HG03135 (cell line): ENCODE measurements at regions not wholly inside any gene's neighbourhood (a gene's known extent, or its start where the extent isn't known, plus 50 kb on each side); places are given as distances from the start of the nearest gene placed in this dataset.

ENCODE experiments used
- ATAC-seq: cut with Tn5 transposase; IDR thresholded peaks from one replicate; pipeline ENCODE4 v1.9.1; 2021; ENCODE audit warnings: mild to moderate bottlenecking, moderate library complexity; ENCODE audit not compliant: unreplicated experiment

- ATAC-seq: no peak
These were observed 555.3 kb upstream of the ZNF608 start for GRCh38 chr5:125301711-125302110.

DNA sequence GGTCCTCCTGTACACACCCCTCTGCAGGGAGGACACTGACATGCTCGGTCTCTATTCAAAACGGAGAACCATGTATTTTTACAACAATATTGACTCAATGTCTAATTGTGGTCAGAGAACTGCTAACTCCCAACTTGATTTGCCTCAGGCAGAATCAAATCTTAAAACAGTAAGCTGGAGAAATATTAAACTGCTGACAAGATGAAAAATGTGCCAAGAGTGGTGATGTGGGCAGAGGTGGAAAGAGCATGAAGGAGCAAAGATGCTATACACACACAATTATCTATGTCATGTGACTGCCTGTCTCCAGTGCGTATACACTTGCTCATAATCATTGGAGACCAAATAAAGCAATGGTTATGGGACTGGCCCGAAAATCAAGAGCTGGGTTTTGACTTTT is 556.1 kb upstream of the ZNF608 start:
- ATAC-seq: no peak

DNA sequence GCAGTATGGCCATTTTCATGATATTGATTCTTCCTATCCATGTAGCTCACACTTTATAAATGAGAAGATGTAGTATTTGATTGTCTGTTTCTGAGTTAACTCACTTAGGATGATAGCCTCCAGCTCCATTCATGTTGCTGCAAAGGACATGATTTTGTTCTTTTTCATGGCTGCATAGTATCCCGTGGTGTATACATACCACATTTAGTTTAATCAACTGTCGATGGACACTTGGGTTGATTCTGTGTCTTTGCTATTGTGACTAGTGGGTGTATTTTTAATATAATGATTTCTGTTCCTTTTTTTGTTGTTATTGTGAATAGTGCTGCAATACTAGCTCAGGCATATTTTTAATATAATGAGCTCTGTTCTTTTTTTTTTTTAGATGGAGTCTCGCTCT is 560.3 kb upstream of the ZNF608 start:
- no peak for ATAC-seq

GRCh38 chr5:125310749-125311148 is 564.3 kb upstream of the ZNF608 start:
- ATAC-seq: no peak

DNA sequence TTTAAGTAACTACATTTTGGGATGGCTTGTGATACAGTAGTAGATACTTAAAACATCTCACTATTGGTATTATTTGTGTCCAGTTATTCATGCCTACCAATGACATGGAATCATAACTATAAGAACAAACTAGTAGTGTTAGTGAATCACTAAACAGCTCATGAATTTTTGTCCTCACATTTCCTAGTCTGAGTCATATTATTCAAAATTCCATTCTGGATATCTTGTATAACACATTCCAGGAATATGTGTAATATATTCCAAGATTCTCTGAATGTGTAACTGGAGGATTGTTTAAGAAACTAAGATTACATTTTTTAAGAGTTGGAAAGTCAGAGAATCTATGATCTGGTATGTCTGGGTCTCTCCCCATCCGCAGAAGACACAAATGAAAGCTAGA is 565.3 kb upstream of the ZNF608 start:
- ATAC-seq: no peak

- no peak for ATAC-seq
These were observed 567.1 kb upstream of the ZNF608 start for GRCh38 chr5:125313555-125313954.

GRCh38 chr5:125315306-125315705 is 568.9 kb upstream of the ZNF608 start:
- ATAC-seq: no peak

GRCh38 chr5:125316391-125316790 is 570.0 kb upstream of the ZNF608 start:
- ATAC-seq: no peak

GRCh38 chr5:125316915-125317535 is 570.6 kb upstream of the ZNF608 start:
- no peak for ATAC-seq

- ATAC-seq: no peak
These were observed 571.1 kb upstream of the ZNF608 start for GRCh38 chr5:125317536-125317995.

DNA sequence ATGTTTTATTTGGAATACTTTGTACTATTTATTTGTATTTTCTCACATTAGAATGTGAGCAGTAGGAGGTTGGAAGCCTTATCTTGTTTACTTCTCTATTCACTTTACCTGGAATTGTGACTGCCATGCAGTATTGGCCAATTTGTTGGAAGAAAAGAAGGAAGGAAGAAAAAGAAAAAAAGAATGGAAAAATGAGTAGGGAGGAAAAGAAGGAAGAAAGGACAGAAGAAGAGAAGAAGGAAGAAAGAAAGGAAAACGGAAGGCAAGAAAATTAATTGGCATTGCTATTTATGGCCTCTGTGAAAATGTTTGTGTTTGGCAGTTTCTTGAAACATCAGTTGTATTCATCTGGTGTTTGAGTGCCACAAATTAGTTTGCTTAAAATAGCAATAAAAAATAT is 575.2 kb upstream of the ZNF608 start:
- ATAC-seq: no peak

- ATAC-seq: no peak
These were observed 577.2 kb upstream of the ZNF608 start for GRCh38 chr5:125323613-125324012.

DNA sequence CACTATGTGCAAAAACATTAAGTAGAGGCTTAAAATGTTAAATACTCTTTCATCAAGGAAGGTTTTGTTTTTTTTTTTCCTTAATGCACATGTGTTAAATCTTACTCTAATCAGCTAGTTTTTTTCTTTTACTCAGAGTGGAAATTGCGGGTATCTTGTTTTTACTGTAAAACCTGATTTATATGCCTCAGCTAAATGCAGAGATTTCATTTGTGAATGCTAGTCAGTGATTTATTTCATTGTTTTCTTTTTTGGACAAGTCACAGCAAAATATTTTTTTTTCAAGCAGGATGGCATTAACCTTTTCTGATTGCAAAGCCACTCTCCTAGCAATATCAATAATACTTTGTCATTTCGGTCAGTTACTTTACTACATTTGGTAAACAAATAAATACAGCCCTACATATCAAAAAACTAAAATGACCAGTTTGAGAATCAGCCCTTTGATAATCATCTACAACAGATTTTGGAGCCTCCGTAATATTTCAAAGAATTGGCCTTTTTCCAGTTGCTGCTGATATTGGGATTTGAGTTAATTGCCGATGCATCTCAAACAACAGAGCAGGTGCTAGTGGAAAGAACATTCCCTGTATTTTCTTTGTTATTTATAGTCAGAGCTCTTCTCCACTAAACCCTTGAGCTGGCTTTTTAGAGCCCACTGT is 579.2 kb upstream of the ZNF608 start:
- no peak for ATAC-seq

GRCh38 chr5:125326150-125326510 is 579.7 kb upstream of the ZNF608 start:
- no peak for ATAC-seq

DNA sequence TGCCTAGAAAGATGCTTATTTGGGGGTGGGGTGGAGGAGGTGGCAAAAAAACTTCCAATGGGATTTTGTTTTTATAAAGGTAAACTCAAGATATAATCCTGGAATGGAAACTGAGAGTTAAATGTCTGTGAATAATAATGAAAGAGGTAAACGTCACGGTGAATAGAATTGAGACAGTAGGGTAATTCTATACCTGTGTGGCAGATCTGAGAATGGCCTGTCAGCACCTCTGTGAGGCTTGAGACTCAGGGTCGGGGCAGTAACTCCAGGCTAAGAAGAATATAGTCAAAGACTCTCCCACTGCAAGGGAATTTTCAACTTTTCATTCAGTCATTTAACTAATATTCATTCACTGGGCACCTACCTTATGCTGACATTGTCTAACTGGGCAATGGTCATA is 581.2 kb upstream of the ZNF608 start:
- no peak for ATAC-seq

DNA sequence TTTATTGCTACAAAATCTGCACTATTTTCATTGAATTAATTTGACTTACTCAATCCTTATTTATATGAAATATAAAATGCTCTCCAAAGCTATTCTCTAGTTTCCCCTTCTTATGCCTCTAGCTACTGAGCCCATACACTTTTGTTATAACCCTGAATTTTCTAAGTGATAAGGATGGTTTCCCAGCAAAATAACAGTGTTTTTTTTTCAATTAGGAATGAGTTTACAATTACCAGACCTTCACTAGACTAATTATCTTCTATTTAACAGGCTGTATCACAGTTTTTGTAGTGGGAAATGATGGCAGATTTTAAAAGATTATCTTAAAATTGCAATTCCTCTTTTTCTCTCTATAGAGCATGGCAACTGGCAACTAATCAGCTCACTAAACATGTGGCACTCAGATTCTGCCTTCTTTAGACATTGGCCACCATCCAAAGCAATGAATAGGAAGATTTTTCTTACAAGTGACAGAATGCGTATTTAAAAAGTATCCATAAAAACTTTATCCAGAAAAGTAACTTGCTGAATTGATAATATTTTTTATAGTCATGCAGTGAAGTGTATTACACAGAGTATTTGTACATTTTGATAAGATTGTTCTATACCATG is 585.7 kb upstream of the ZNF608 start:
- ATAC-seq: no peak

GRCh38 chr5:125333416-125333815 is 587.0 kb upstream of the ZNF608 start:
- ATAC-seq: no peak

DNA sequence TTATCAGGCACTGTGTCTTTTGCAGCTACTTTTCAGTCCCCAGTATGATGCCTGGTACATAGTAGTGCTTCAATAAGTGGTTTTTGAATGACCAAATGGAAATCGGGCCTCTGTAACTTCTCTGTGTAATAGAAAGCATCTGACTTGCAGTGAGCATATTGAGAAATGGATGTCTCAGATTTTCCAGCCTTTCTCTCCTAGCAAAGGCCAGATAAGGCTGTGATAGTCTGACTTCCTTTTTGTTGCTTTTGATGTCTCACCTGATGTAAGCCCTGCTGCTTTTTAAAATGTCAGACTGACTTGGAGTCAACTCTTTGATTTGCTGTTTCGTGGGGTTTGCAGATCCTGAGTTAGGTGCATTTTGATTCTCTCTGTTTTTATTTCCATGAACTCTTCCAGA is 590.0 kb upstream of the ZNF608 start:
- ATAC-seq: no peak

DNA sequence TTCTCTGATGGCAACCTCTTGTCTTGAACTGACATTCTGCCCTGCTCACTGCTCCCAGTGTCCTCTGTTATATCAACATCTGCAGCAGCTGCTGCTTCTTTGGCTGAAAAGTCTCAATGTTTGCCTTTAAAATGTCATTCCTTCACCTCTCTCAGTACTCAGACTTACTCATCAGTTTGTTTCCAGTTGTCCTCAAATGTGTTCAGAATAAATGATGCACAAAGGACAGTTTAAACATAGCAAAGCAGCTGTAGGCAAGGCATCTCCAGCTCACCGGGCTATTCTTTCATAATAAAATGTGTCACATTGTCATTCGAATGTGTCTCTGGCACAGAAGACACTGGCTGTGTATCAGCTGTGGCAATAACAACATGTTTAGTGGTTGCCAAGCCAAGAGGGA is 590.9 kb upstream of the ZNF608 start:
- ATAC-seq: no peak

GRCh38 chr5:125338440-125339174 is 592.2 kb upstream of the ZNF608 start:
- ATAC-seq: no peak

- no peak for ATAC-seq
These were observed 595.0 kb upstream of the ZNF608 start for GRCh38 chr5:125341436-125341835.

DNA sequence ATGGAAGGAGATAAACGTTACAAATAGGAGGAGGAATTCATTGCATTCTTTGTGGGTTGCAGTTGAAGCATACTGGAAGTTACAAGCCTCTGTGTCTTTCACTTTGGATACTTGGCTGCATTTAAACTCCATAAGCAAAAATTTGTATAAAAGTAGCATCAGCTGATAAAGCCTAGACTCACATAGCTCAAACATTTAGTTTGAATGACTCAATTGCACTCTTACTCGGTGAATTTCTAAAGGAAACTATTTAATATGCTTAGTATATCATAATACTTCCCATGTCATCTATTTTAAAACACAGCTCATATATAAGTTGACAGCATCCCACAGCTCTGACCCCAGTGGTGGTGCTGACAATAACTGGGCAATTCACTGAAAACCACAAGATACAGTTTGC is 596.6 kb upstream of the ZNF608 start:
- no peak for ATAC-seq
